Natural killer cell treated with Interleukin-12 subunit alpha and Interleukin-12 subunit beta and Interleukin-15 and Interleukin-18, amount 100 ng/mL, for 72 hours (primary cell): ENCODE measurements at regions not wholly inside any gene's neighbourhood (a gene's known extent, or its start where the extent isn't known, plus 50 kb on each side); places are given as distances from the start of the nearest gene placed in this dataset.
A peak's percentile ranks its signal among the peaks of the same experiment; 100 is the strongest.
"Not testable (repeated sequence)": the region's sequence is repeated elsewhere in the genome, so short reads cannot be mapped to it uniquely, and the experiment has no call there.

Experiments
- ATAC-seq, 2 donors: fragments of 150-1000 bp; cut with Tn5 transposase in 1 of 2; sonication (Bioruptor Pico), chemical (Tn5 transposase) in 1 of 2; 2 replicates each; pipeline ENCODE4 v1.10.0; 2021
- DNase-seq: peaks from one replicate; pipeline ENCODE4 v3.0.0; 2022; ENCODE audit warnings: low spot score
- H3K27ac Mint-ChIP-seq, 2 donors: 1 replicate in 1 of 2; 2 replicates in 1 of 2; pipeline ENCODE4 v1.8.0; 2022; ENCODE audit warnings: mixed read lengths in 2 of 2, mild to moderate bottlenecking in 1 of 2, moderate library complexity in 1 of 2
- H3K27me3 Mint-ChIP-seq, 2 donors: 1 replicate in 1 of 2; 2 replicates in 1 of 2; pipeline ENCODE4 v1.8.0; 2022; ENCODE audit warnings: mixed read lengths in 2 of 2
- H3K36me3 Mint-ChIP-seq: one replicate; pipeline ENCODE4 v1.8.0; 2022; ENCODE audit warnings: mixed read lengths
- H3K4me1 Mint-ChIP-seq, 2 donors: 1 replicate in 1 of 2; 2 replicates in 1 of 2; pipeline ENCODE4 v1.8.0; 2022; ENCODE audit warnings: low read depth in 2 of 2, mixed read lengths in 2 of 2, mild to moderate bottlenecking in 1 of 2
- H3K4me3 Mint-ChIP-seq: one replicate; pipeline ENCODE4 v1.8.0; 2022; ENCODE audit warnings: mixed read lengths
- H3K9me3 Mint-ChIP-seq: 2 replicates; pipeline ENCODE4 v1.8.0; 2022; ENCODE audit warnings: mixed read lengths

- Mint-ChIP-seq H3K4me1 (no peaks in the 10 kb centered on the region), H3K4me3 (no peak overlapping the region), H3K9me3 (peaks cover 2% of the 10 kb centered on the region), H3K27me3 (peaks cover 15 to 32% of the 10 kb centered on the region in 2 donors), H3K27ac (no peak overlapping the region), H3K36me3 (no peaks in the 10 kb centered on the region)
- DNase-seq: no peak
- no peak for ATAC-seq
Measured at GRCh38 chr19:31057476-31057875, 291.8 kb downstream of the TSHZ3 start.

- no peak for ATAC-seq
- Mint-ChIP-seq H3K9me3 (peaks cover 2% of the 10 kb centered on the region), H3K36me3 (no peaks in the 10 kb centered on the region), H3K27ac (no peak overlapping the region), H3K27me3 (peaks cover 24 to 39% of the 10 kb centered on the region in 2 donors), H3K4me3 (no peak overlapping the region), H3K4me1 (no peaks in the 10 kb centered on the region)
- DNase-seq: no peak
Measured at GRCh38 chr19:31055454-31055853, 293.8 kb downstream of the TSHZ3 start.

GRCh38 chr19:31054430-31054829, 294.8 kb downstream of the TSHZ3 start:
- no peak overlapping the region for H3K27ac Mint-ChIP-seq
- DNase-seq (no peak), ATAC-seq (peak; percentile 74 to 80)
- H3K4me3 Mint-ChIP-seq: no peak overlapping the region
- no peaks in the 10 kb centered on the region for H3K4me1 Mint-ChIP-seq
- H3K27me3 Mint-ChIP-seq: peaks cover 24 to 39% of the 10 kb centered on the region in 2 donors
- H3K36me3 Mint-ChIP-seq: no peaks in the 10 kb centered on the region
- peaks cover 2% of the 10 kb centered on the region for H3K9me3 Mint-ChIP-seq

GRCh38 chr19:31049431-31049830, 299.8 kb downstream of the TSHZ3 start:
- Mint-ChIP-seq H3K27ac (no peak overlapping the region), H3K4me1 (no peaks in the 10 kb centered on the region), H3K27me3 (peaks cover 25 to 41% of the 10 kb centered on the region in 2 donors), H3K9me3 (no peaks in the 10 kb centered on the region), H3K36me3 (no peaks in the 10 kb centered on the region), H3K4me3 (no peak overlapping the region)
- ATAC-seq: no peak
- no peak for DNase-seq

- no peak for ATAC-seq
- Mint-ChIP-seq H3K9me3 (no peaks in the 10 kb centered on the region), H3K27me3 (peaks cover 10 to 19% of the 10 kb centered on the region in 2 donors), H3K4me1 (no peaks in the 10 kb centered on the region), H3K27ac (no peak overlapping the region), H3K4me3 (no peak overlapping the region), H3K36me3 (no peaks in the 10 kb centered on the region)
- DNase-seq: no peak
Measured at GRCh38 chr19:31046024-31046423, 303.2 kb downstream of the TSHZ3 start.

- no peak overlapping the region for H3K27ac Mint-ChIP-seq
- no peak overlapping the region for H3K4me3 Mint-ChIP-seq
- H3K9me3 Mint-ChIP-seq: no peaks in the 10 kb centered on the region
- no peaks in the 10 kb centered on the region for H3K4me1 Mint-ChIP-seq
- H3K27me3 Mint-ChIP-seq: peaks cover 0 to 7% of the 10 kb centered on the region in 2 donors
- no peaks in the 10 kb centered on the region for H3K36me3 Mint-ChIP-seq
- DNase-seq: no peak
- no peak for ATAC-seq
Measured at GRCh38 chr19:31041461-31041860, 307.8 kb downstream of the TSHZ3 start.

- Mint-ChIP-seq H3K4me3 (no peak overlapping the region), H3K27ac (no peak overlapping the region), H3K4me1 (no peaks in the 10 kb centered on the region), H3K27me3 (peaks cover 14 to 18% of the 10 kb centered on the region in 2 donors), H3K36me3 (no peaks in the 10 kb centered on the region), H3K9me3 (no peaks in the 10 kb centered on the region)
- no peak for DNase-seq
- peak in 1 of 2 donors; percentile 36 for ATAC-seq
Measured at GRCh38 chr19:31039151-31039550, 310.1 kb downstream of the TSHZ3 start.

GRCh38 chr19:31037286-31037980, 311.8 kb downstream of the TSHZ3 start:
- Mint-ChIP-seq H3K4me1 (no peaks in the 10 kb centered on the region), H3K27me3 (peaks cover 13 to 22% of the 10 kb centered on the region in 2 donors), H3K27ac (no peak overlapping the region), H3K36me3 (no peaks in the 10 kb centered on the region), H3K4me3 (no peak overlapping the region), H3K9me3 (no peaks in the 10 kb centered on the region)
- DNase-seq: no peak
- no peak for ATAC-seq

GRCh38 chr19:31031455-31031854, 317.8 kb downstream of the TSHZ3 start:
- not testable (repeated sequence) for ATAC-seq, H3K4me3 Mint-ChIP-seq, DNase-seq, H3K4me1 Mint-ChIP-seq, H3K27ac Mint-ChIP-seq, H3K36me3 Mint-ChIP-seq, H3K9me3 Mint-ChIP-seq
- H3K27me3 Mint-ChIP-seq: peaks cover 24 to 61% of the 10 kb centered on the region in 2 donors

- ATAC-seq: no peak
- no peaks in the 10 kb centered on the region for H3K9me3 Mint-ChIP-seq
- no peaks in the 10 kb centered on the region for H3K36me3 Mint-ChIP-seq
- peaks cover 0 to 3% of the 10 kb centered on the region in 2 donors for H3K4me1 Mint-ChIP-seq
- H3K4me3 Mint-ChIP-seq: no peak overlapping the region
- H3K27ac Mint-ChIP-seq: no peak overlapping the region
- H3K27me3 Mint-ChIP-seq: peaks cover 32 to 48% of the 10 kb centered on the region in 2 donors
- no peak for DNase-seq
Measured at GRCh38 chr19:31023038-31023437, 326.2 kb downstream of the TSHZ3 start.

- peaks cover 21 to 23% of the 10 kb centered on the region in 2 donors for H3K27me3 Mint-ChIP-seq
- H3K27ac Mint-ChIP-seq: no peak overlapping the region
- no peak for ATAC-seq
- no peak overlapping the region for H3K4me3 Mint-ChIP-seq
- no peaks in the 10 kb centered on the region for H3K36me3 Mint-ChIP-seq
- peaks cover 24 to 25% of the 10 kb centered on the region in 2 donors for H3K4me1 Mint-ChIP-seq
- H3K9me3 Mint-ChIP-seq: no peaks in the 10 kb centered on the region
- no peak for DNase-seq
Measured at GRCh38 chr19:31018936-31019335, 330.3 kb downstream of the TSHZ3 start.

- H3K4me3 Mint-ChIP-seq: no peak overlapping the region
Measured at GRCh38 chr19:31015778-31016177, 333.5 kb downstream of the TSHZ3 start.

GRCh38 chr19:31014668-31015067, 334.6 kb downstream of the TSHZ3 start:
- DNase-seq (no peak), ATAC-seq (no peak)
- Mint-ChIP-seq H3K27me3 (peaks cover 0 to 3% of the 10 kb centered on the region in 2 donors), H3K4me3 (no peak overlapping the region), H3K27ac (peak overlapping the region in 1 of 2 donors; percentile 40), H3K4me1 (peaks cover 24 to 25% of the 10 kb centered on the region in 2 donors), H3K9me3 (no peaks in the 10 kb centered on the region), H3K36me3 (no peaks in the 10 kb centered on the region)

More at GRCh38 chr19:31015778-31016177, 333.5 kb downstream of the TSHZ3 start:
- H3K36me3 Mint-ChIP-seq: no peaks in the 10 kb centered on the region
- H3K4me1 Mint-ChIP-seq: peaks cover 24 to 25% of the 10 kb centered on the region in 2 donors
- no peak for DNase-seq
- H3K27ac Mint-ChIP-seq: peak overlapping the region in 1 of 2 donors; percentile 40
- no peaks in the 10 kb centered on the region for H3K9me3 Mint-ChIP-seq
- ATAC-seq: peak; percentile 70 to 72
- H3K27me3 Mint-ChIP-seq: peaks cover 7 to 8% of the 10 kb centered on the region in 2 donors

GRCh38 chr19:31013384-31014020, 335.7 kb downstream of the TSHZ3 start:
- no peaks in the 10 kb centered on the region for H3K9me3 Mint-ChIP-seq
- peaks cover 24 to 25% of the 10 kb centered on the region in 2 donors for H3K4me1 Mint-ChIP-seq
- H3K27ac Mint-ChIP-seq: no peak overlapping the region
- DNase-seq (no peak), ATAC-seq (no peak)
- no peaks in the 10 kb centered on the region for H3K27me3 Mint-ChIP-seq
- H3K4me3 Mint-ChIP-seq: no peak overlapping the region
- H3K36me3 Mint-ChIP-seq: no peaks in the 10 kb centered on the region
